HepG2 (cell line): ENCODE measurements at regions not wholly inside any gene's neighbourhood (a gene's known extent, or its start where the extent isn't known, plus 50 kb on each side); places are given as distances from the start of the nearest gene placed in this dataset.

Experiments
- ATAC-seq: fragments of 200-7000 bp; cut with Tn5 transposase; 3 replicates; pipeline ENCODE4 v1.9.1; 2020; ENCODE audit warnings: mild to moderate bottlenecking, moderate library complexity
- BruUV-seq: library from RNA; stranded (reverse); fragments of 400-500 nt; replicated peaks from 2 replicates; lab custom pipeline; 2021; lab: Mats Ljungman, UMichigan
- CTCF ChIA-PET: fragments of 300-600 bp; formaldehyde crosslinking; extraction: SDS; loops from one replicate; lab custom pipeline; 2021; ENCODE audit warnings: low total read pairs, inconsistent platforms, low intra/inter-chr PET ratio; lab: Yijun Ruan, JAX
- POLR2A ChIA-PET: fragments of 350-600 bp; sonication (Branson Sonifier 250); formaldehyde crosslinking; loops from one replicate; lab custom pipeline; 2020; ENCODE audit warnings: antibody characterized with exemption, inconsistent platforms; lab: Yijun Ruan, JAX
- DNase-seq: peaks from one replicate; pipeline ENCODE4 v3.0.0-alpha.2; 2015; ENCODE audit warnings: low spot score
- FAIRE-seq: peaks from 3 replicates; lab custom pipeline; 2011; peaks lifted over from hg19 to GRCh38; lab: Jason Lieb, UNC
- H2AFZ ChIP-seq: one replicate; pipeline ENCODE4 v1.6.1; 2011; ENCODE audit warnings: low read length, inconsistent platforms
- H3K27ac ChIP-seq: fragments of 300-600 bp; 3 replicates; pipeline ENCODE4 v1.8.0; 2011; ENCODE audit warnings: mixed run types, mild to moderate bottlenecking, mixed read lengths, low read length, inconsistent platforms; ENCODE audit not compliant: insufficient read depth; ENCODE audit errors: extremely low read length
- H3K27me3 ChIP-seq, 2 experiments: fragments of 200-600 bp in 1 of 2; 2 replicates in 1 of 2; 3 replicates in 1 of 2; pipeline versions ENCODE4 v1.6.0 to v1.8.0; 2011; ENCODE audit warnings: low read length in 2 of 2, mild to moderate bottlenecking in 2 of 2, moderate library complexity in 2 of 2, inconsistent platforms in 1 of 2; ENCODE audit not compliant: insufficient read depth in 2 of 2, control insufficient read depth in 1 of 2
- H3K36me3 ChIP-seq, 2 experiments: fragments of 200-600 bp in 1 of 2; replicated peaks in 1 of 2; 2 replicates in 1 of 2; 3 replicates in 1 of 2; pipeline versions ENCODE4 v1.5.1 to v1.8.0; 2011; ENCODE audit warnings: low read length in 2 of 2, inconsistent platforms in 1 of 2; ENCODE audit not compliant: insufficient read depth in 2 of 2, control insufficient read depth in 1 of 2
- H3K4me1 ChIP-seq: 2 replicates; pipeline ENCODE4 v1.5.1; 2012; ENCODE audit warnings: low read length, inconsistent platforms; ENCODE audit not compliant: insufficient read depth
- H3K4me2 ChIP-seq: 2 replicates; pipeline ENCODE4 v1.6.0; 2011; ENCODE audit warnings: low read depth, low read length, inconsistent platforms
- H3K4me3 ChIP-seq, 3 experiments: fragments of 200-600 bp in 1 of 3; sonication (generic), shearing (Covaris generic) in 1 of 3; replicated peaks in 1 of 3; 2 replicates each; pipeline ENCODE4 v1.5.1; 2011 to 2016; ENCODE audit warnings: low read length in 3 of 3, inconsistent platforms in 2 of 3, low read depth in 2 of 3, mild to moderate bottlenecking in 2 of 3, control low read depth in 1 of 3, mixed read lengths in 1 of 3; ENCODE audit not compliant: insufficient read depth in 1 of 3
- H3K79me2 ChIP-seq: one replicate; pipeline ENCODE4 v1.6.1; 2011; ENCODE audit warnings: low read length, inconsistent platforms; ENCODE audit not compliant: insufficient read depth
- H3K9ac ChIP-seq: 2 replicates; pipeline ENCODE4 v1.6.0; 2011; ENCODE audit warnings: mild to moderate bottlenecking, low read depth, low read length, inconsistent platforms; ENCODE audit not compliant: insufficient read depth
- H3K9me3 ChIP-seq: 2 replicates; pipeline ENCODE4 v1.5.1; 2012; ENCODE audit warnings: mild to moderate bottlenecking, low read length
- H4K20me1 ChIP-seq: 2 replicates; pipeline ENCODE4 v1.6.0; 2011; ENCODE audit warnings: inconsistent platforms, mild to moderate bottlenecking, low read length, moderate library complexity; ENCODE audit not compliant: insufficient read depth
- HBP1 ChIP-seq: IDR thresholded peaks from 2 replicates; pipeline ENCODE4 v1.6.1; 2016; ENCODE audit warnings: low read depth, control low read depth
- HNF1A ChIP-seq, 2 experiments: sonication (generic) in 1 of 2; formaldehyde crosslinking in 1 of 2; IDR thresholded peaks; 2 replicates each; pipeline versions ENCODE4 v1.4.0 to v1.6.1; 2016 to 2020; ENCODE audit warnings: borderline replicate concordance in 1 of 2, low read depth in 1 of 2, mild to moderate bottlenecking in 1 of 2, missing genetic modification reagents in 1 of 2
- MAFK ChIP-seq, 2 experiments: IDR thresholded peaks in 1 of 2; conservative IDR thresholded peaks in 1 of 2; 2 replicates each; pipeline ENCODE4 v1.6.1; 2011; ENCODE audit warnings: improper control_type of control experiment in 2 of 2, low read length in 2 of 2
- NR0B2 ChIP-seq: sonication (generic); formaldehyde crosslinking; IDR thresholded peaks from 2 replicates; pipeline ENCODE4 v1.4.0; 2020; ENCODE audit warnings: mild to moderate bottlenecking, missing genetic modification reagents
- ZNF282 ChIP-seq: fragments of 450-650 bp; IDR thresholded peaks from 2 replicates; pipeline ENCODE4 v1.6.1; 2018; ENCODE audit not compliant: partially characterized antibody
- WGBS: methylation state at CpG from one replicate; pipeline ENCODE4 v1.1.6; 2017; ENCODE audit warnings: low lambda C conversion rate; 5-methylcytosine and 5-hydroxymethylcytosine counted together
- in situ Hi-C: cut with HindIII; loops from 2 replicates; pipeline ENCODE4 v1.10.0; 2017; ENCODE audit warnings: low pct_unique_long_range_greater_than_20kb; ENCODE audit not compliant: extremely low pct_ligation_motif_present
- intact Hi-C: fragments of 100-400 bp; cut with micrococcal nuclease; formaldehyde crosslinking; loops from one replicate; pipeline ENCODE4 v1.10.0; 2022; ENCODE audit not compliant: unreplicated experiment

GRCh38 chr2:187171318-187171717 lies 276.7 kb downstream of the CALCRL start (continued):
- TF ChIP-seq HNF1A (IDR thresholded peaks at IDR 0.05; ENCODE audit: low read depth) (no peak), HNF1A (CRISPR knock-in tag; IDR thresholded peaks at IDR 0.05; ENCODE audit: borderline replicate concordance) (no peak), NR0B2 (no peak)

- Histone ChIP-seq H3K9ac (no peak overlapping the region), H3K27me3 (no peaks in the 10 kb centered on the region), H3K4me3 (no peak overlapping the region), H3K9me3 (no peaks in the 10 kb centered on the region), H3K36me3 (no peaks in the 10 kb centered on the region), H3K79me2 (no peaks in the 10 kb centered on the region), H3K27ac (no peak overlapping the region), H2AFZ (no peak overlapping the region), H4K20me1 (no peaks in the 10 kb centered on the region), H3K4me1 (no peaks in the 10 kb centered on the region), H3K4me2 (no peak overlapping the region)
- WGBS = 5% methylated on average over 2 of the region's 3 CpGs
- intact Hi-C loops (no loop called here), in situ Hi-C loops (no loop called here)
- BruUV-seq = no TSS peak
- ATAC-seq (no peak), FAIRE-seq (no peak), DNase-seq (no peak)
- ChIA-PET CTCF (no interaction called here), POLR2A (no interaction called here)
- TF ChIP-seq ZNF282 (no peak), MAFK (conservative IDR thresholded peaks at IDR 0.05 in 1 of 2, IDR thresholded peaks at IDR 0.05 in 1 of 2; ENCODE audit: low read length in 2 of 2) (no peak), HBP1 (CRISPR knock-in tag) (no peak)
Measured at GRCh38 chr2:187169864-187170263, 278.2 kb downstream of the CALCRL start.
